WTC11 (cell line): ENCODE measurements at regions not wholly inside any gene's neighbourhood (a gene's known extent, or its start where the extent isn't known, plus 50 kb on each side); places are given as distances from the start of the nearest gene placed in this dataset.

Experiments
- CBFB ChIP-seq: sonication (generic); formaldehyde crosslinking; IDR thresholded peaks from 2 replicates; pipeline ENCODE4 v1.8.1; 2022; ENCODE audit warnings: mild to moderate bottlenecking, low read depth, missing genetic modification reagents
- CREB1 ChIP-seq: sonication (generic); formaldehyde crosslinking; IDR thresholded peaks from 2 replicates; pipeline ENCODE4 v1.8.0; 2023; ENCODE audit warnings: mild to moderate bottlenecking, missing genetic modification reagents
- GABPB1 ChIP-seq: sonication (generic); formaldehyde crosslinking; IDR thresholded peaks from 2 replicates; pipeline ENCODE4 v1.8.1; 2023; ENCODE audit warnings: mild to moderate bottlenecking, missing genetic modification reagents
- MXD4 ChIP-seq: fragments of 250-450 bp; sonication (Bioruptor Pico); IDR thresholded peaks from 2 replicates; pipeline ENCODE4 v1.8.0; 2021; ENCODE audit warnings: mild to moderate bottlenecking, moderate library complexity, borderline replicate concordance
- NR3C1 ChIP-seq: sonication (generic); formaldehyde crosslinking; conservative IDR thresholded peaks from 2 replicates; pipeline ENCODE4 v1.8.1; 2023; ENCODE audit warnings: low read depth, mild to moderate bottlenecking, missing genetic modification reagents
- SP1 ChIP-seq: sonication (generic); formaldehyde crosslinking; conservative IDR thresholded peaks from 2 replicates; pipeline ENCODE4 v1.8.1; 2022; ENCODE audit warnings: missing genetic modification reagents
- ZNF121 ChIP-seq: sonication (generic); formaldehyde crosslinking; IDR thresholded peaks from 2 replicates; pipeline ENCODE4 v1.8.0; 2023; ENCODE audit warnings: missing genetic modification reagents
- TF ChIP-seq, protein P1 (sequence below): fragments of 200-600 bp; IDR thresholded peaks from 2 replicates; pipeline ENCODE4 v1.8.0; 2022; ENCODE audit warnings: antibody characterized with exemption
- TF ChIP-seq, protein P2 (sequence below): sonication (generic); formaldehyde crosslinking; IDR thresholded peaks from 2 replicates; pipeline ENCODE4 v1.8.1; 2022; ENCODE audit warnings: mild to moderate bottlenecking, moderate library complexity, missing genetic modification reagents
- TF ChIP-seq, protein P3 (sequence below): sonication (generic); formaldehyde crosslinking; IDR thresholded peaks from 2 replicates; pipeline ENCODE4 v1.8.1; 2023; ENCODE audit warnings: mild to moderate bottlenecking, missing genetic modification reagents, moderate library complexity

GRCh38 chr4:97013309-97013708 is 1130.0 kb downstream of the STPG2 start:
- TF ChIP-seq, protein P1, sequence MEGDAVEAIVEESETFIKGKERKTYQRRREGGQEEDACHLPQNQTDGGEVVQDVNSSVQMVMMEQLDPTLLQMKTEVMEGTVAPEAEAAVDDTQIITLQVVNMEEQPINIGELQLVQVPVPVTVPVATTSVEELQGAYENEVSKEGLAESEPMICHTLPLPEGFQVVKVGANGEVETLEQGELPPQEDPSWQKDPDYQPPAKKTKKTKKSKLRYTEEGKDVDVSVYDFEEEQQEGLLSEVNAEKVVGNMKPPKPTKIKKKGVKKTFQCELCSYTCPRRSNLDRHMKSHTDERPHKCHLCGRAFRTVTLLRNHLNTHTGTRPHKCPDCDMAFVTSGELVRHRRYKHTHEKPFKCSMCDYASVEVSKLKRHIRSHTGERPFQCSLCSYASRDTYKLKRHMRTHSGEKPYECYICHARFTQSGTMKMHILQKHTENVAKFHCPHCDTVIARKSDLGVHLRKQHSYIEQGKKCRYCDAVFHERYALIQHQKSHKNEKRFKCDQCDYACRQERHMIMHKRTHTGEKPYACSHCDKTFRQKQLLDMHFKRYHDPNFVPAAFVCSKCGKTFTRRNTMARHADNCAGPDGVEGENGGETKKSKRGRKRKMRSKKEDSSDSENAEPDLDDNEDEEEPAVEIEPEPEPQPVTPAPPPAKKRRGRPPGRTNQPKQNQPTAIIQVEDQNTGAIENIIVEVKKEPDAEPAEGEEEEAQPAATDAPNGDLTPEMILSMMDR = no peak
- TF ChIP-seq MXD4 (no peak), ZNF121 (CRISPR knock-in tag) (no peak), SP1 (CRISPR knock-in tag) (no peak), GABPB1 (no peak), CREB1 (CRISPR knock-in tag) (no peak), CBFB (CRISPR knock-in tag) (no peak), NR3C1 (CRISPR knock-in tag) (no peak)
- TF ChIP-seq, protein P2, sequence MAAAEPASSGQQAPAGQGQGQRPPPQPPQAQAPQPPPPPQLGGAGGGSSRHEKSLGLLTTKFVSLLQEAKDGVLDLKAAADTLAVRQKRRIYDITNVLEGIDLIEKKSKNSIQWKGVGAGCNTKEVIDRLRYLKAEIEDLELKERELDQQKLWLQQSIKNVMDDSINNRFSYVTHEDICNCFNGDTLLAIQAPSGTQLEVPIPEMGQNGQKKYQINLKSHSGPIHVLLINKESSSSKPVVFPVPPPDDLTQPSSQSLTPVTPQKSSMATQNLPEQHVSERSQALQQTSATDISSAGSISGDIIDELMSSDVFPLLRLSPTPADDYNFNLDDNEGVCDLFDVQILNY (CRISPR knock-in tag) = no peak
- TF ChIP-seq, protein P3, sequence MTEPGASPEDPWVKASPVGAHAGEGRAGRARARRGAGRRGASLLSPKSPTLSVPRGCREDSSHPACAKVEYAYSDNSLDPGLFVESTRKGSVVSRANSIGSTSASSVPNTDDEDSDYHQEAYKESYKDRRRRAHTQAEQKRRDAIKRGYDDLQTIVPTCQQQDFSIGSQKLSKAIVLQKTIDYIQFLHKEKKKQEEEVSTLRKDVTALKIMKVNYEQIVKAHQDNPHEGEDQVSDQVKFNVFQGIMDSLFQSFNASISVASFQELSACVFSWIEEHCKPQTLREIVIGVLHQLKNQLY = no peak
